Body of pancreas (tissue), 4 donors: ENCODE measurements at regions not wholly inside any gene's neighbourhood (a gene's known extent, or its start where the extent isn't known, plus 50 kb on each side); places are given as distances from the start of the nearest gene placed in this dataset.

Experiments
- POLR2A ChIP-seq, 3 donors: fragments of 450-650 bp; IDR thresholded peaks; one replicate each; pipeline ENCODE4 v1.6.1; 2016; ENCODE audit warnings: antibody characterized with exemption in 3 of 3, mild to moderate bottlenecking in 2 of 3
- TF ChIP-seq, protein P1 (sequence below), 7 experiments: fragments of 450-650 bp in 4 of 7; fragments of 200-600 bp in 3 of 7; sonication (generic) in 3 of 7; IDR thresholded peaks; one replicate each; pipeline ENCODE4 v1.5.1; 2016 to 2019; ENCODE audit warnings: antibody characterized with exemption in 7 of 7

DNA sequence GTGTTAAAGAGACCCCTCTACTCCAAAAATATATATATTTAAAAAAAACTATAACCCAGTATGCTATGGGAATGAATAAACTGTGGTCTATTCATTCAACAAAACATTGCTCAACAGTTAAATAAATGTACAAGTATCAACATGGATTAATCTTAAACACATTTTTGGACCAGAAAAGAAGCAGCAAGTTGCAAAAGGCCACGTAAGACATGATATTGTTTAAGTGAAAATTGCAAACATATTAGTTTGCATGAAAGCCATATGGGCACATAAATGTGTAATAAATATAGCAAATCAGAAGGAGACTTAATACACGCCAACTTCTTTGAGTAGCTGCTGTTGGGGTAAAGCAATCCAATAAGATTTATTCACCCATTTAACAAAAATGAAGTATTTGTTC is 321.5 kb downstream of the FBXO15 start:
- TF ChIP-seq, protein P1, sequence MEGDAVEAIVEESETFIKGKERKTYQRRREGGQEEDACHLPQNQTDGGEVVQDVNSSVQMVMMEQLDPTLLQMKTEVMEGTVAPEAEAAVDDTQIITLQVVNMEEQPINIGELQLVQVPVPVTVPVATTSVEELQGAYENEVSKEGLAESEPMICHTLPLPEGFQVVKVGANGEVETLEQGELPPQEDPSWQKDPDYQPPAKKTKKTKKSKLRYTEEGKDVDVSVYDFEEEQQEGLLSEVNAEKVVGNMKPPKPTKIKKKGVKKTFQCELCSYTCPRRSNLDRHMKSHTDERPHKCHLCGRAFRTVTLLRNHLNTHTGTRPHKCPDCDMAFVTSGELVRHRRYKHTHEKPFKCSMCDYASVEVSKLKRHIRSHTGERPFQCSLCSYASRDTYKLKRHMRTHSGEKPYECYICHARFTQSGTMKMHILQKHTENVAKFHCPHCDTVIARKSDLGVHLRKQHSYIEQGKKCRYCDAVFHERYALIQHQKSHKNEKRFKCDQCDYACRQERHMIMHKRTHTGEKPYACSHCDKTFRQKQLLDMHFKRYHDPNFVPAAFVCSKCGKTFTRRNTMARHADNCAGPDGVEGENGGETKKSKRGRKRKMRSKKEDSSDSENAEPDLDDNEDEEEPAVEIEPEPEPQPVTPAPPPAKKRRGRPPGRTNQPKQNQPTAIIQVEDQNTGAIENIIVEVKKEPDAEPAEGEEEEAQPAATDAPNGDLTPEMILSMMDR (IDR thresholded peaks at IDR 0.05), result no peak
- no peak for TF ChIP-seq POLR2A (IDR thresholded peaks at IDR 0.05)
